HepG2 (cell line): ENCODE measurements at regions not wholly inside any gene's neighbourhood (a gene's known extent, or its start where the extent isn't known, plus 50 kb on each side); places are given as distances from the start of the nearest gene placed in this dataset.

Experiments used
- ATAC-seq: fragments of 200-7000 bp; cut with Tn5 transposase; 3 replicates; pipeline ENCODE4 v1.9.1; 2020; ENCODE audit warnings: mild to moderate bottlenecking, moderate library complexity
- BruUV-seq: library from RNA; stranded (reverse); fragments of 400-500 nt; replicated peaks from 2 replicates; lab custom pipeline; 2021; lab: Mats Ljungman, UMichigan
- CTCF ChIA-PET: fragments of 300-600 bp; formaldehyde crosslinking; extraction: SDS; loops from one replicate; lab custom pipeline; 2021; ENCODE audit warnings: low total read pairs, inconsistent platforms, low intra/inter-chr PET ratio; lab: Yijun Ruan, JAX
- POLR2A ChIA-PET: fragments of 350-600 bp; sonication (Branson Sonifier 250); formaldehyde crosslinking; loops from one replicate; lab custom pipeline; 2020; ENCODE audit warnings: antibody characterized with exemption, inconsistent platforms; lab: Yijun Ruan, JAX
- DNase-seq: peaks from one replicate; pipeline ENCODE4 v3.0.0-alpha.2; 2015; ENCODE audit warnings: low spot score
- FAIRE-seq: peaks from 3 replicates; lab custom pipeline; 2011; peaks lifted over from hg19 to GRCh38; lab: Jason Lieb, UNC
- H2AFZ ChIP-seq: one replicate; pipeline ENCODE4 v1.6.1; 2011; ENCODE audit warnings: low read length, inconsistent platforms
- H3K27ac ChIP-seq: fragments of 300-600 bp; 3 replicates; pipeline ENCODE4 v1.8.0; 2011; ENCODE audit warnings: mixed run types, mild to moderate bottlenecking, mixed read lengths, low read length, inconsistent platforms; ENCODE audit not compliant: insufficient read depth; ENCODE audit errors: extremely low read length
- H3K27me3 ChIP-seq, 2 experiments: fragments of 200-600 bp in 1 of 2; 2 replicates in 1 of 2; 3 replicates in 1 of 2; pipeline versions ENCODE4 v1.6.0 to v1.8.0; 2011; ENCODE audit warnings: low read length in 2 of 2, mild to moderate bottlenecking in 2 of 2, moderate library complexity in 2 of 2, inconsistent platforms in 1 of 2; ENCODE audit not compliant: insufficient read depth in 2 of 2, control insufficient read depth in 1 of 2
- H3K36me3 ChIP-seq, 2 experiments: fragments of 200-600 bp in 1 of 2; replicated peaks in 1 of 2; 2 replicates in 1 of 2; 3 replicates in 1 of 2; pipeline versions ENCODE4 v1.5.1 to v1.8.0; 2011; ENCODE audit warnings: low read length in 2 of 2, inconsistent platforms in 1 of 2; ENCODE audit not compliant: insufficient read depth in 2 of 2, control insufficient read depth in 1 of 2
- H3K4me1 ChIP-seq: 2 replicates; pipeline ENCODE4 v1.5.1; 2012; ENCODE audit warnings: low read length, inconsistent platforms; ENCODE audit not compliant: insufficient read depth
- H3K4me2 ChIP-seq: 2 replicates; pipeline ENCODE4 v1.6.0; 2011; ENCODE audit warnings: low read depth, low read length, inconsistent platforms
- H3K4me3 ChIP-seq, 3 experiments: fragments of 200-600 bp in 1 of 3; sonication (generic), shearing (Covaris generic) in 1 of 3; replicated peaks in 1 of 3; 2 replicates each; pipeline ENCODE4 v1.5.1; 2011 to 2016; ENCODE audit warnings: low read length in 3 of 3, inconsistent platforms in 2 of 3, low read depth in 2 of 3, mild to moderate bottlenecking in 2 of 3, control low read depth in 1 of 3, mixed read lengths in 1 of 3; ENCODE audit not compliant: insufficient read depth in 1 of 3
- H3K79me2 ChIP-seq: one replicate; pipeline ENCODE4 v1.6.1; 2011; ENCODE audit warnings: low read length, inconsistent platforms; ENCODE audit not compliant: insufficient read depth
- H3K9ac ChIP-seq: 2 replicates; pipeline ENCODE4 v1.6.0; 2011; ENCODE audit warnings: mild to moderate bottlenecking, low read depth, low read length, inconsistent platforms; ENCODE audit not compliant: insufficient read depth
- H3K9me3 ChIP-seq: 2 replicates; pipeline ENCODE4 v1.5.1; 2012; ENCODE audit warnings: mild to moderate bottlenecking, low read length
- H4K20me1 ChIP-seq: 2 replicates; pipeline ENCODE4 v1.6.0; 2011; ENCODE audit warnings: inconsistent platforms, mild to moderate bottlenecking, low read length, moderate library complexity; ENCODE audit not compliant: insufficient read depth
- BCL6 ChIP-seq: IDR thresholded peaks from 2 replicates; pipeline ENCODE4 v1.6.1; 2016; ENCODE audit warnings: missing genetic modification reagents, missing compliant biosample characterization
- CHCHD3 ChIP-seq: sonication (generic); formaldehyde crosslinking; IDR thresholded peaks from 2 replicates; pipeline ENCODE4 v1.8.0; 2022; ENCODE audit warnings: mild to moderate bottlenecking, missing genetic modification reagents, moderate library complexity
- DDIT3 ChIP-seq: sonication (generic); formaldehyde crosslinking; IDR thresholded peaks from 2 replicates; pipeline ENCODE4 v1.4.0; 2020; ENCODE audit warnings: mild to moderate bottlenecking, missing genetic modification reagents
- FOSL2 ChIP-seq: sonication (generic); formaldehyde crosslinking; IDR thresholded peaks from 2 replicates; pipeline ENCODE4 v1.4.0; 2020; ENCODE audit warnings: missing genetic modification reagents
- HIVEP1 ChIP-seq: sonication (generic); formaldehyde crosslinking; IDR thresholded peaks from 2 replicates; pipeline ENCODE4 v1.4.0; 2020; ENCODE audit warnings: mild to moderate bottlenecking, missing genetic modification reagents
- HNRNPK ChIP-seq: fragments of 200-400 bp; formaldehyde crosslinking; IDR thresholded peaks from 2 replicates; pipeline ENCODE4 v1.6.1; 2018; ENCODE audit warnings: low read length, low read depth, moderate library complexity, mild to moderate bottlenecking; ENCODE audit not compliant: poor library complexity, severe bottlenecking
- IRX3 ChIP-seq: sonication (generic); formaldehyde crosslinking; IDR thresholded peaks from 2 replicates; pipeline ENCODE4 v1.8.1; 2023; ENCODE audit warnings: mild to moderate bottlenecking, low read depth, missing genetic modification reagents, borderline replicate concordance
- KDM5B ChIP-seq: sonication (generic); formaldehyde crosslinking; IDR thresholded peaks from 2 replicates; pipeline ENCODE4 v1.4.0; 2020; ENCODE audit warnings: missing genetic modification reagents, mild to moderate bottlenecking, borderline replicate concordance
- MLLT10 ChIP-seq: sonication (generic); formaldehyde crosslinking; IDR thresholded peaks from 2 replicates; pipeline ENCODE4 v1.4.0; 2020; ENCODE audit warnings: missing genetic modification reagents
- MYC ChIP-seq: sonication (generic); formaldehyde crosslinking; IDR thresholded peaks from 2 replicates; pipeline ENCODE4 v1.9.0; 2021; ENCODE audit warnings: missing genetic modification reagents, borderline replicate concordance
- RFXANK ChIP-seq: IDR thresholded peaks from 2 replicates; pipeline ENCODE4 v1.6.1; 2016
- SMARCE1 ChIP-seq: fragments of 450-650 bp; IDR thresholded peaks from 2 replicates; pipeline ENCODE4 v1.6.1; 2017; ENCODE audit warnings: borderline replicate concordance
- SNAPC5 ChIP-seq: sonication (generic); formaldehyde crosslinking; IDR thresholded peaks from 2 replicates; pipeline ENCODE4 v1.8.1; 2023; ENCODE audit warnings: mild to moderate bottlenecking, missing genetic modification reagents, borderline replicate concordance
- WIZ ChIP-seq: sonication (generic); formaldehyde crosslinking; IDR thresholded peaks from 2 replicates; pipeline ENCODE4 v1.5.1; 2020; ENCODE audit warnings: mild to moderate bottlenecking, missing genetic modification reagents
- ZNF180 ChIP-seq: sonication (generic); formaldehyde crosslinking; IDR thresholded peaks from 2 replicates; pipeline ENCODE4 v1.4.0; 2020; ENCODE audit warnings: low read depth, missing genetic modification reagents, borderline replicate concordance
- ZNF296 ChIP-seq: sonication (generic); formaldehyde crosslinking; conservative IDR thresholded peaks from 2 replicates; pipeline ENCODE4 v1.5.0; 2020; ENCODE audit warnings: mild to moderate bottlenecking, missing genetic modification reagents
- ZNF710 ChIP-seq: sonication (generic); formaldehyde crosslinking; IDR thresholded peaks from 2 replicates; pipeline ENCODE4 v1.5.0; 2020; ENCODE audit warnings: mild to moderate bottlenecking, missing genetic modification reagents, borderline replicate concordance
- ZSCAN29 ChIP-seq: sonication (generic); formaldehyde crosslinking; conservative IDR thresholded peaks from 2 replicates; pipeline ENCODE4 v1.4.0; 2020; ENCODE audit warnings: mild to moderate bottlenecking, missing genetic modification reagents
- WGBS: methylation state at CpG from one replicate; pipeline ENCODE4 v1.1.6; 2017; ENCODE audit warnings: low lambda C conversion rate; 5-methylcytosine and 5-hydroxymethylcytosine counted together
- in situ Hi-C: cut with HindIII; loops from 2 replicates; pipeline ENCODE4 v1.10.0; 2017; ENCODE audit warnings: low pct_unique_long_range_greater_than_20kb; ENCODE audit not compliant: extremely low pct_ligation_motif_present
- intact Hi-C: fragments of 100-400 bp; cut with micrococcal nuclease; formaldehyde crosslinking; loops from one replicate; pipeline ENCODE4 v1.10.0; 2022; ENCODE audit not compliant: unreplicated experiment
- TF ChIP-seq, protein P1 (sequence below): sonication (generic); formaldehyde crosslinking; IDR thresholded peaks from 2 replicates; pipeline ENCODE4; 2020; ENCODE audit warnings: missing genetic modification reagents, mild to moderate bottlenecking, borderline replicate concordance

DNA sequence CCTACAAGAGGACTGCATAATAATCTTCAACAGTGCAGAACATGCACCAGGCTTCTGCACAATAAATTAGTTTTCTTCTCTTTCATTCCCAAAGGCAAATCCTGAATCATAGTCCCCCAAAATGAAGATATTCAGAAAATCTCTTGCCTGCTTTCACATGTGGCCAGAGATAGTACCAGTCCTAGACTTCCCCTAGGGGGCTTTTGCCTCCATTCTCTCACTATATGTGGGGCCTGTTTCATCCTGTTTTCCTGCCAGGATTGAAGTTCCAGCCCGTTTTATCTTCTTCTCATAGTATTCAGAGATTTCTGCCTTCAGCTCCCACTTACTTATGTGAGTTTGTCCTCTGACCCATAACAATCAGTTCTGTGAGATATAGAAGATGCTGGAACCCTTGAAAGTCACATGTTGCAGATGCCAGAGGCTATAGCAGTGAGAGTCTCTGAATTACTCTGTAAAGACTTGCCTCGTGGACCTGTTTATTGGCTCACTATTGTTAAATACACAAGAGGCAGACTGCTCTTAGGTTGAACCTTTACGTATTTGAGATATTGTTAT is 421.9 kb upstream of the PCDH9 start (continued):
- TF ChIP-seq KDM5B (CRISPR knock-in tag) = no peak

DNA sequence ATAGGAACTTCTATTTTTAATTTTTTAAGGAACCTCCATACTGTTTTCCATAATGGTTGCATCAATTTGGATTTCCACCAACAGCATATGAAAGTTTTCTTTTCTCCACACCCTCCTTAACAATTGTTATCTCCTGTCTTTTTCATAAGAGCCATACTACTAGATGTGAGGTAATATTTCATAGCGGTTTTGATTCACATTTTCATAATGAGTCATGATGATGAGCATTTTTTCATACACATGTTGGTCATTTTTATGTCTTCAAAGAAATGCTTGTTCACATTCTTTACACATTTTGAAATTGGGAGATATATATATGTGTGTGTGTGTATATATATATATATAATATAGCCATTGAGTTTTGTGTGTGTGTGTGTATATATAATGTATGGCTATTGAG is 420.3 kb upstream of the PCDH9 start:
- CTCF ChIA-PET = no interaction called here
- TF ChIP-seq FOSL2 (CRISPR knock-in tag) (no peak), MYC (CRISPR knock-in tag) (no peak), CHCHD3 (no peak), HIVEP1 (CRISPR knock-in tag) (no peak), RFXANK (no peak), IRX3 (no peak), ZNF710 (no peak), ZNF296 (CRISPR knock-in tag) (no peak), SMARCE1 (no peak), ZNF180 (no peak), DDIT3 (CRISPR knock-in tag) (no peak), SNAPC5 (no peak), WIZ (CRISPR knock-in tag) (no peak), BCL6 (CRISPR knock-in tag) (no peak), MLLT10 (CRISPR knock-in tag) (no peak), ZSCAN29 (CRISPR knock-in tag) (no peak), HNRNPK (no peak)
- TF ChIP-seq, protein P1, sequence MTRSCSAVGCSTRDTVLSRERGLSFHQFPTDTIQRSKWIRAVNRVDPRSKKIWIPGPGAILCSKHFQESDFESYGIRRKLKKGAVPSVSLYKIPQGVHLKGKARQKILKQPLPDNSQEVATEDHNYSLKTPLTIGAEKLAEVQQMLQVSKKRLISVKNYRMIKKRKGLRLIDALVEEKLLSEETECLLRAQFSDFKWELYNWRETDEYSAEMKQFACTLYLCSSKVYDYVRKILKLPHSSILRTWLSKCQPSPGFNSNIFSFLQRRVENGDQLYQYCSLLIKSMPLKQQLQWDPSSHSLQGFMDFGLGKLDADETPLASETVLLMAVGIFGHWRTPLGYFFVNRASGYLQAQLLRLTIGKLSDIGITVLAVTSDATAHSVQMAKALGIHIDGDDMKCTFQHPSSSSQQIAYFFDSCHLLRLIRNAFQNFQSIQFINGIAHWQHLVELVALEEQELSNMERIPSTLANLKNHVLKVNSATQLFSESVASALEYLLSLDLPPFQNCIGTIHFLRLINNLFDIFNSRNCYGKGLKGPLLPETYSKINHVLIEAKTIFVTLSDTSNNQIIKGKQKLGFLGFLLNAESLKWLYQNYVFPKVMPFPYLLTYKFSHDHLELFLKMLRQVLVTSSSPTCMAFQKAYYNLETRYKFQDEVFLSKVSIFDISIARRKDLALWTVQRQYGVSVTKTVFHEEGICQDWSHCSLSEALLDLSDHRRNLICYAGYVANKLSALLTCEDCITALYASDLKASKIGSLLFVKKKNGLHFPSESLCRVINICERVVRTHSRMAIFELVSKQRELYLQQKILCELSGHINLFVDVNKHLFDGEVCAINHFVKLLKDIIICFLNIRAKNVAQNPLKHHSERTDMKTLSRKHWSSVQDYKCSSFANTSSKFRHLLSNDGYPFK (CRISPR knock-in tag) = no peak

More for the DNA sequence above, 420.3 kb upstream of the PCDH9 start:
- H3K27ac ChIP-seq = no peak overlapping the region
- ATAC-seq = no peak
- H3K4me1 ChIP-seq = no peaks in the 10 kb centered on the region
- in situ Hi-C loops (no loop called here), intact Hi-C loops (no loop called here)
- H2AFZ ChIP-seq = no peak overlapping the region
- H3K4me2 ChIP-seq = no peak overlapping the region
- H4K20me1 ChIP-seq = no peaks in the 10 kb centered on the region
- no peak for FAIRE-seq
- no TSS peak for BruUV-seq
- no peak overlapping the region for H3K4me3 ChIP-seq
- no peak for DNase-seq
- no peak overlapping the region for H3K9ac ChIP-seq
- POLR2A ChIA-PET = no interaction called here
- WGBS = 0% methylated on average over 1 of the region's 1 CpG
- H3K9me3 ChIP-seq = no peaks in the 10 kb centered on the region
- no peaks in the 10 kb centered on the region for H3K79me2 ChIP-seq
- no peaks in the 10 kb centered on the region for H3K27me3 ChIP-seq
- no peaks in the 10 kb centered on the region for H3K36me3 ChIP-seq
